ENCODE measurements at regions not wholly inside any gene's neighbourhood (a gene's known extent, or its start where the extent isn't known, plus 50 kb on each side); places are given as distances from the start of the nearest gene placed in this dataset.

GRCh38 chr14:55734731-55735130, 154.7 kb downstream of the KTN1 start:
- no peak for DNase-seq

GRCh38 chr14:55739967-55740648, 160.1 kb downstream of the KTN1 start:
- no peak for DNase-seq

DNA sequence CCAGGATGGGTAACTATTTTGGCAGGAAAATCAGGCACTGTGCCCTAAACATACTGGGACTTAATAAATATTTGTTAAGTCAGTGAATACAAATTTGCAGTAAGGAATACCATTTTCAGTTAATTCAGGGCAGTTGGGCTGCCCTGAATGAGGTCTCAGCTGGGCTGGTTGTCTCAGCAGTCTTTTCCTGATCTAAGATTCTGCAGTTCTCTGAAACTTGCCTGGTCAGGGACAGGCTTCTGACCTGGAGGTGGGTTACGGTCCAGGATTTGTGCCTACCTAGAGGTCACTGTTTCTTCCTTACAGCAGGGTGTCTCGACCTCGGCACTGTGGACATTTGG, 160.6 kb downstream of the KTN1 start:
- DNase-seq = no peak

DNA sequence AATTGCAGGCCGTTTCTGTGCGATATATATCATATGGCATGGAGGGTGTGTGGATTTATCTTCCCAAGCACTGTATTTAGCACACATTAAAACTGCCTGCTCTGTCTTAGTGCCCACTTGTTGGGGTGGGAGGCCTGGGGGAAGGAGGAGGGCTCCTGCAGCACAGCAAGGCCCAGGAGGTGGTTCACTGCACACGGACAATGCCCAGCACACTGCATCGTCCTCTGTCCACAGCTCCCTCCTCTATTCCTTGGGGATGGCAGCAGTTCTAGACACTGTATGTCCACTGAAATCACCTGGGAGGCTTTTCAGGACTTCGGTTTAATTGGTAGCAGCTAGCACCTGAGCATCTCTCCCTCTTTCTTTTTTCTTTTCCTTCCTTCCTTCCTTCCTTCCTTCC, 161.2 kb downstream of the KTN1 start:
- DNase-seq = no peak

GRCh38 chr14:55743551-55743950, 163.5 kb downstream of the KTN1 start:
- no peak for DNase-seq

DNA sequence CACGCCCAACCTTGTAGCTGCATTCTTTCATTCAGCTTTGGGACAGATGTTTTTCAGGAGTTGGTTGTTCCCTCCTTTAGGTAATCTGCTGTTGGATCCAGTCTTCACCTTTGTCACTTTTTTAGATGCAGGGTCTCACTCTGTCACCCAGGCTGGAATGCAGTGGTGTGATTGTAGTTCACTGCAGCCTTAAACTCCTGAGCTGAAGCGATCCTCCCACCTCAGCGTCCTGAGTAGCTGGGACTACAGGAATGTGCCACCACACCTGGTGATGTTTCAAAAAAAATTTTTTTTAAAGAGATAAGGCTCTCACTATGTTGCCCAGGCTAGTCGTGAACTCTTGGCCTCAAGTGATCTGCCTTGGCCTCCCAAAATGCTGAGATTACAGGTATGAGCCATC, 164.3 kb downstream of the KTN1 start:
- DNase-seq = no peak

GRCh38 chr14:55745906-55746305, 165.9 kb downstream of the KTN1 start:
- DNase-seq = no peak

DNA sequence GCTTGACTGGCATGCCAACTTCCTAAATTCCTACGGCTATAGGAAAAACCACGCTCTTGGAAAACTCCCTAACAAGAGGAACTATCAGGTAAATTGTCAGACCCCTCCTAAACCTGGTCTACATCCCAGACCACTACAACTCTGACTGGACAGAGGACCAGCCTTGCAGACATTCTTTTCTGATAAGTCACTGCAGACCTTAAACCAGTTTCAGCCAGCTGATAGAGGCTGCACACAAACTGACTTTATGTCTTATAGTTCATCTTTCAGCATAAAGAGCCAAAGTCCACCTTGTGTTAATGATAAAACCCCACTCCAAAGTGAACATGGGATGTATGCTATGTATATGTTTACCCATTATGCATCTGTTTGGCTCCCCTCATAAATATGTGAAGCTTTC, 166.6 kb downstream of the KTN1 start:
- no peak for DNase-seq

GRCh38 chr14:55747186-55747585, 167.2 kb downstream of the KTN1 start:
- DNase-seq = no peak

- DNase-seq = no peak
These were observed 169.3 kb downstream of the KTN1 start for GRCh38 chr14:55749201-55749812.

DNA sequence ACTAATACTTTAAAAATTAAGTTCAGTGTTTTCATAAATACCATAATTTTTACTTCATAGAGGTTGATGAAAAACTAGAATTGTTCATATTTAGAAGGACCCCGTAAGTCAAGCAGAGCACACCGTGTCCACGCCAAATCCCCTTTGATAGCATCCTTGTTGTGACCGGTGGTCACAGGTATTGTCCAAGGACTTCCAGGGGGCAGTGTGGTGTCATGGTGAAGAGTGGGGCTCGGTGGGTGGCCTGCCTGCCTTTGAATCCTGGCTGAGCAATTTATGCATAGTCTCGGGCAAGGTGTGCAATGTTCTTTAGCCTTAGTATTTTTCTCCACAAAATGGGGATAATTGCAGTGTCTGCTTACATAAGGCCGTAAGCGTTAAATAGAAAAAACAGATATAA, 169.9 kb downstream of the KTN1 start:
- no peak for DNase-seq

DNA sequence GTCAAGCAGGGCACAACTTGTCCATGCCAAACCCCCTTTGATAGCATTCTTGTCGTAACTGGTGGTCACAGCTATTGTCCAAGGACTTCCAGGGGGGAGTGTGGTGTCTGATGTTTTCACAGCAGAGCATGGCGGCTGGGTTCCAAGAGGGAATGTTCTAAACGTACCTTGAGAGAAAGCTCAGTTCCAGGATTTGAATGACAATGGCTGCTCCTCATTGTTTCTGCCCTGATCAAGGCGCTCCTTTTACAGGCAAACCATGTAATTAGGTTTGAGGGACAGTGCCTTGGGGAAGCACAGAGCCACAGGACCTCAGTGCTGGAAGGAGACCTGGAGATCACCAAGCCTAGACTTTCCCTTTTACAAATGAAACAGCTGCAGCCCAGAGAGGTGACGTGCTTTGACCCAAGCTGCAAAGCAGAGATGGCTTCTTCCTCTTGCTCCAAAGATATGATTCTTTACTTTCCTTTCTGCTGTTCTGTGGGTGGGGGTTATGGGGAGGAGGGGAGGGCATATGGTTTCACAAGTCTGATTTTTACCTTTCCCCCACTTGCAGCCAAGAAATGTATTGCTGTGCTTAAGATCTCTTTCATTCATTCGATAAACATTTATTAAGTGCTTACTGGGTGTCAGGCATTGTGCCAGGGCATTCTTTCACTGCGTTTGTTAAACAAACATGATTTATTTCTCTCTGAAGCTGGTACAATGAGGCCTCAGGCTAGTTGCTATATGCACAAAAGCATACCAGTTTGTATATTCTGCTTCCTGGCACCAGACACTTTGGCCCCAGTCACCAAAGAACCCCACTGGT, 172.8 kb downstream of the KTN1 start:
- DNase-seq = no peak

DNA sequence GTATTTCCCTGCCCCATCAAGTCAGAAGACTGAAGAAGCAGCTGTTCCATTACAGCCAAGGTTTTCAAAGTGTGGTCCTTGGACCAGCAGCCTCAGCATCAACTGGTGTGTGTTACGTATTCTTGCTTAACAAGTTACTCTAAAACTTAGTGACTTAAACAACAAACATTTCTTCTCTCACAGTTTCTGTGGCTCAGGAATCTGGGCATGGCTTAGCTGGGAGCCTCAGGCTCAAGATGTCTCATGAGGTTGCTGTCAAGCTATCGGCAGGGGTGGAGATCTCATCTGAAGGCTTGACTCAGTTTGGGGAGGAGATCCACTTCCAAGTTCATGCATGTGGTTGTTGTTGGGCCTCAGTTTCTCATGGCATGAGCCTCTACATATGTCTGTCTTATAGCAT, 174.5 kb downstream of the KTN1 start:
- no peak for DNase-seq

DNA sequence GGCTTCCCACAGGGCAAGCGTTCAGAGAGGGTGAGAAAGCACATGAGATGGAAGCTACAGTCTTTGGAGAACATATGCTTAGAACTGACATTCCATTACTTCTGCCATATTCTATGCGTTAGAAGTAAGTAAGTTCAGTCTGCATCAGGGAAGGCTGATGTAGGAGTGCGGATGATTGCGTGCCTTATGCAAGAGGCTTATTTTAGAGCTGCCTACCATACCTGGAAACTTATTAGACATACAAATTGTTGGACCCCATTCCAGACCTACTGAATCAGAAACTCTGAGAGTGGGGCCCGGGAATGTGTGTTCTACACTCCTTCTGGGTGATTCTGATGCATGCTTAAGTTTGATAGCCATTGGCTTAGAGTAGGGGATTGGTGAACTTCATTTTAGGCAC, 174.9 kb downstream of the KTN1 start:
- DNase-seq = no peak

DNA sequence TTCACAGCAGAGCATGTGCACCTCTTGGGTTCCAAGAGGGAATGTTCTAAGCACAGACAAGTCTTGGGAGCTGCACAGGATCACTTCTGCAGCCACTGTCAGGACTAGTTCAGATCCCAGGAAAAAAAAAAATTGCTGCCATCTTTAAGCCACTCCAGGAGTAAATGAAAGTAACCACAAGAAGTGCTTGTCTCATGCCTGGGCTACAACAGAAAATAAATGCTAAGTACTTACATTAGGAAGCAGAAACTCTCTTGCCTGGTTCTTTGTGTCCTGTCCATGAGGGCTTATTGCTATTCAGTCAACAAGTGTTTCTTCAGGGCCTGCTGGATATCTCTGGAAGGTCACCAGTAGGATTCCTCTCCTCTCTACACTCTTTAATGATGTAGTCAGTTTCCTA, 176.1 kb downstream of the KTN1 start:
- no peak for DNase-seq

DNA sequence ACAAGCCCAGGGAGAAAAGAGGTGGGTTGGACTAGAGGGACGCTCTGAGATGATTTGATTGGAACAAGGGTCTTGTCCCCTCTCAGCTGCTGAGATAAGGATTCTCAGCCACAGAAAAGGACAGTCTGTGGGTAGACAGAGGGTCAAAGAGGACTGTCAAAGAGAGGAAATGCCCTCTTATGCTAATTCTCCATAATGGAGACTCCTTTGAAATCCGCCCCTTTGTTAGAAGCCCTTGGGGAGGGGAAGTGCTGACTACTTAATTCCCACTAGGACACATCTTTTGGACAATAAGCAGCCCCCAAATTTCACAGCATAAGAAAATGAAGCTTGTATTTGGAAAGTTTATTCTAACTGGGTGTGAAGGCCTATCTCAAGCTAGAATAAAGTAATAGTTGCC, 176.6 kb downstream of the KTN1 start:
- no peak for DNase-seq

GRCh38 chr14:55758796-55759195, 178.8 kb downstream of the KTN1 start:
- DNase-seq = no peak

DNA sequence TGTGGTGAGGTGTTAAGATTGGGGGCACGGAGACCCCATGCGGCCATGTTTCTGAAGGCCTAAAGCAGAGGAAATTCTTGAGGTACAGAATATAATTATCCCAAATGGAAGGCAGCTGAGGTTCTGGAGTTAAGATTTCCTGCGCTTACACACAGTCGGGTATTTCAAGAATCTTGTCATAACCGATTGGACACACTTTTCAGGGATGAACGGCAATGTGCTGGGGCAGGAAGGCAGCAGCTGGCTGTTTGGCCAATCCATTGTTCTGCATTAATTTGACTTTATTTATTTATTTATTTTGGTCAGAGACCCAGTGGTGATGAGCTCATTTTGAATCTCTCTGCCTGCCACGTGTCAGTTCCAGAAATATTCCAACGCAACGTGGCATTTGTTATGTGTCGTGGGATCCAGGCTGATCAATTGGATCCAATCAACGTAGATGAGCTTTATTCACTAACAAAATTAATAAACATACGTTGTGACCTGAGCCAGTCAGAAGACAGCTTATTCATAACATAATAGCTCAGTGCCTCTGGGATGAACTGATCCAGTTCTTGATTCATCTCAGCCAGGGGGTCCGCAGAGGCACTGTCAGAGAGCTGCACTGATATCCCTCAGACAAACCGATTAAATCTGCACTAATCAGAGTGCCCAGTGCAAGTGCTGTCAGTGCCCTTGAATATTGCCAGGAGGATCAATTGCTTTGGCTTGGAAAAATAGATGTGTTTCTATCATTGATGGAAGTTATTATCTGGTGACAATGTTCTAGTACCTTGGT, 181.0 kb downstream of the KTN1 start:
- no peak for DNase-seq

- no peak for DNase-seq
These were observed 181.6 kb downstream of the KTN1 start for GRCh38 chr14:55761651-55762050.

DNA sequence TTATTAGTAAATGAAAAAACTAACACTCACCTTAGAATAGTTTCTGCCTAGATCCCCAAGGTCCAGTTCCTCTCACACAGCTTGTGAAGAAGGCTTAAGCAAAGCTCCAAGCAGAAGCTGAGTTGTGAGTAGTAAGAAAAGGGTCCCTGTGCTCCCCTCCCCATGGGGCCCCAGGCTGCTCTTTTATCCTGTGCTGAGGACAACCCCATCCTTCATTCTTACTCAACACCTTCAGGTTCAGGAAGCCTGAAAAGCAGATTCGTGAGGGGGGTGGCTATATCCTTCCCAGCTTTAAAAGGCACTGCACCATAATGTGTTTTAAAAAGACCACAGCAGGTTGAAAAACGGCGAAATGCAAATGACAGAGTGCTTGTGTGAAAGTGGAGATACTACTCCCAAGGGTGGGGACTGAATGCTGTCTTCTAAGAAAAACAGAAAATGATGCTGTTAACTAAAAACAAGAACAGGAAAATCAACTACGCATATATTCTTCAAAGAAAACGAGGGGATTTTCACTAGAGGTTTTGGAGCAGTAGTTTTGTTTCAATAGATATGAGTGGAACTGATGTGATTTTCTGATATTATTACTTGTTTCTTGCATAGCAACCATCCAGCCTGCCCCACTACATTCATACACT, 182.7 kb downstream of the KTN1 start:
- no peak for DNase-seq

GRCh38 chr14:55764784-55765183, 184.8 kb downstream of the KTN1 start:
- no peak for DNase-seq

- DNase-seq = no peak
These were observed 186.1 kb downstream of the KTN1 start for GRCh38 chr14:55766071-55766470.

DNA sequence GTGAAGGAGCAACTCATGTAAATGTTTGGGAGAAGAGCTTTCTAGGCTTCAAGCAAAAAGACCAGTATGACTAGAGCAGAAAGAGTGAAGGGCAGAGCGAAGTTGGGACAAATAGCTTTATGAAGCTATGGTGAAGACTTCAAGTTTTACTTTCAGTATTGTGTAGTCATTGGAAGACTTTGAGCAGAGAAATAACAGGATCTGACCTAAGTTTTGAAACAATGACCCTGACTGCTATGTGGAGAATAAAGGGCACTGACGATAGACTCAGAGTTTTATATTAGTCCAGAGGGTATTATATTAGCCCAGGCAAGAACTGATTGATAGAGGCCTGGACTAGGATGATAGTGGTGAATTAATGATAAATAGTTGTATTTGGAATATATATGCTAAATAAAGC, 187.3 kb downstream of the KTN1 start:
- DNase-seq = no peak

All from NCI-H1930 (cell line).